Mesenchymal stem cell (in vitro differentiated cells and primary cell): ENCODE measurements at regions not wholly inside any gene's neighbourhood (a gene's known extent, or its start where the extent isn't known, plus 50 kb on each side); places are given as distances from the start of the nearest gene placed in this dataset.

Source experiments
- DNase-seq: peaks from one replicate; pipeline ENCODE4 v3.0.0-alpha.2; 2013
- H2AFZ ChIP-seq: one replicate; pipeline ENCODE4 v1.6.1; 2013; ENCODE audit warnings: low read depth, mild to moderate bottlenecking, control low read depth, inconsistent platforms, low read length, moderate library complexity
- H2AK5ac ChIP-seq: 2 replicates; pipeline ENCODE4 v1.6.1; 2013; ENCODE audit warnings: low read length, moderate library complexity, mild to moderate bottlenecking, inconsistent platforms; ENCODE audit not compliant: severe bottlenecking
- H2BK120ac ChIP-seq: one replicate; pipeline ENCODE4 v1.6.1; 2013; ENCODE audit warnings: low read depth, mild to moderate bottlenecking, inconsistent platforms, low read length, moderate library complexity
- H2BK12ac ChIP-seq, 2 experiments: one replicate each; pipeline ENCODE4 v1.6.1; 2013; ENCODE audit warnings: inconsistent platforms in 2 of 2, low read length in 2 of 2, mild to moderate bottlenecking in 2 of 2, moderate library complexity in 2 of 2, control low read depth in 1 of 2
- H2BK15ac ChIP-seq: one replicate; pipeline ENCODE4 v1.6.1; 2013; ENCODE audit warnings: mild to moderate bottlenecking, low read depth, inconsistent platforms; ENCODE audit not compliant: poor library complexity, severe bottlenecking
- H2BK5ac ChIP-seq: 2 replicates; pipeline ENCODE4 v1.6.1; 2013; ENCODE audit warnings: low read depth, mild to moderate bottlenecking, low read length, control low read depth, inconsistent platforms; ENCODE audit not compliant: poor library complexity, severe bottlenecking
- H3K14ac ChIP-seq, 2 experiments: one replicate each; pipeline ENCODE4 v1.6.1; 2013; ENCODE audit warnings: inconsistent platforms in 2 of 2, low read length in 2 of 2, control low read depth in 1 of 2, mild to moderate bottlenecking in 1 of 2, moderate library complexity in 1 of 2
- H3K18ac ChIP-seq, 2 experiments: one replicate each; pipeline ENCODE4 v1.6.1; 2013; ENCODE audit warnings: inconsistent platforms in 2 of 2, low read length in 2 of 2, control low read depth in 1 of 2, low read depth in 1 of 2, mild to moderate bottlenecking in 1 of 2
- H3K23ac ChIP-seq, 2 experiments: one replicate each; pipeline ENCODE4 v1.6.1; 2013; ENCODE audit warnings: inconsistent platforms in 2 of 2, low read length in 2 of 2, mild to moderate bottlenecking in 2 of 2, moderate library complexity in 2 of 2, control low read depth in 1 of 2
- H3K27ac ChIP-seq: 2 replicates; pipeline ENCODE4 v1.5.1; 2013; ENCODE audit warnings: mild to moderate bottlenecking, moderate library complexity, low read length, control low read depth, inconsistent platforms; ENCODE audit not compliant: poor library complexity, severe bottlenecking
- H3K27me3 ChIP-seq, 2 experiments: 2 replicates each; pipeline versions ENCODE4 v1.6.1 to v1.7.0; 2013; ENCODE audit warnings: low read length in 2 of 2, mild to moderate bottlenecking in 2 of 2, moderate library complexity in 2 of 2, control low read depth in 1 of 2, inconsistent platforms in 1 of 2; ENCODE audit not compliant: control insufficient read depth in 1 of 2, insufficient read depth in 1 of 2
- H3K36me3 ChIP-seq, 2 experiments: 2 replicates each; pipeline versions ENCODE4 v1.6.1 to v1.7.0; 2013; ENCODE audit warnings: low read length in 2 of 2, control low read depth in 1 of 2, inconsistent platforms in 1 of 2, low read depth in 1 of 2, mild to moderate bottlenecking in 1 of 2; ENCODE audit not compliant: insufficient read depth in 2 of 2, control insufficient read depth in 1 of 2
- H3K4ac ChIP-seq, 2 experiments: one replicate each; pipeline ENCODE4 v1.6.1; 2013; ENCODE audit warnings: inconsistent platforms in 2 of 2, low read length in 2 of 2, mild to moderate bottlenecking in 2 of 2, moderate library complexity in 2 of 2, control low read depth in 1 of 2, low read depth in 1 of 2
- H3K4me1 ChIP-seq: 2 replicates; pipeline ENCODE4 v1.6.1; 2013; ENCODE audit warnings: low read depth, low read length, control low read depth; ENCODE audit not compliant: control insufficient read depth, insufficient read depth
- H3K4me2 ChIP-seq: 2 replicates; pipeline ENCODE4 v1.6.1; 2013; ENCODE audit warnings: low read length, mild to moderate bottlenecking, inconsistent platforms; ENCODE audit not compliant: poor library complexity, severe bottlenecking
- H3K4me3 ChIP-seq, 2 experiments: 2 replicates each; pipeline versions ENCODE4 v1.5.1 to v1.7.0; 2013; ENCODE audit warnings: low read length in 2 of 2, mild to moderate bottlenecking in 2 of 2, control low read depth in 1 of 2, low read depth in 1 of 2; ENCODE audit not compliant: insufficient read depth in 1 of 2
- H3K79me1 ChIP-seq: replicated peaks from 2 replicates; pipeline ENCODE4 v1.6.1; 2013; ENCODE audit warnings: mild to moderate bottlenecking, control low read depth, low read length, inconsistent platforms; ENCODE audit not compliant: poor library complexity, severe bottlenecking
- H3K9ac ChIP-seq: 2 replicates; pipeline ENCODE4 v1.7.0; 2013; ENCODE audit warnings: mild to moderate bottlenecking, low read length, moderate library complexity
- H3K9me3 ChIP-seq: 2 replicates; pipeline ENCODE4 v1.7.0; 2013; ENCODE audit warnings: mild to moderate bottlenecking, low read length; ENCODE audit not compliant: control insufficient read depth
- H4K8ac ChIP-seq: one replicate; pipeline ENCODE4 v1.6.1; 2013; ENCODE audit warnings: inconsistent platforms, mild to moderate bottlenecking, low read length, moderate library complexity
- H4K91ac ChIP-seq: one replicate; pipeline ENCODE4 v1.6.1; 2013; ENCODE audit warnings: mild to moderate bottlenecking, low read length, inconsistent platforms
- WGBS: methylation state at CpG from one replicate; pipeline ENCODE4 v1.1.7; 2013; ENCODE audit warnings: mixed read lengths; 5-methylcytosine and 5-hydroxymethylcytosine counted together

GRCh38 chr14:87160989-87161388, 832.0 kb downstream of the GALC start:
- no peak overlapping the region for H3K4me2 ChIP-seq
- 30% methylated on average over 2 of the region's 2 CpGs for WGBS
- H3K23ac ChIP-seq: no peak overlapping the region
- H3K14ac ChIP-seq: no peak overlapping the region
- H2BK15ac ChIP-seq: no peak overlapping the region
- H3K4me1 ChIP-seq: no peaks in the 10 kb centered on the region
- DNase-seq: no peak
- H2BK5ac ChIP-seq: no peak overlapping the region
- no peak overlapping the region for H2AFZ ChIP-seq
- H2BK12ac ChIP-seq: no peak overlapping the region
- no peaks in the 10 kb centered on the region for H3K27me3 ChIP-seq
- no peak overlapping the region for H3K4ac ChIP-seq
- H4K91ac ChIP-seq: no peak overlapping the region
- H2BK120ac ChIP-seq: no peak overlapping the region
- H3K36me3 ChIP-seq: no peaks in the 10 kb centered on the region
- H3K9ac ChIP-seq: no peak overlapping the region
- no peak overlapping the region for H3K18ac ChIP-seq
- H3K79me1 ChIP-seq: no peaks in the 10 kb centered on the region
- H3K9me3 ChIP-seq: no peaks in the 10 kb centered on the region
- no peak overlapping the region for H3K27ac ChIP-seq
- no peak overlapping the region for H3K4me3 ChIP-seq
- no peak overlapping the region for H2AK5ac ChIP-seq
- H4K8ac ChIP-seq: no peak overlapping the region

DNA sequence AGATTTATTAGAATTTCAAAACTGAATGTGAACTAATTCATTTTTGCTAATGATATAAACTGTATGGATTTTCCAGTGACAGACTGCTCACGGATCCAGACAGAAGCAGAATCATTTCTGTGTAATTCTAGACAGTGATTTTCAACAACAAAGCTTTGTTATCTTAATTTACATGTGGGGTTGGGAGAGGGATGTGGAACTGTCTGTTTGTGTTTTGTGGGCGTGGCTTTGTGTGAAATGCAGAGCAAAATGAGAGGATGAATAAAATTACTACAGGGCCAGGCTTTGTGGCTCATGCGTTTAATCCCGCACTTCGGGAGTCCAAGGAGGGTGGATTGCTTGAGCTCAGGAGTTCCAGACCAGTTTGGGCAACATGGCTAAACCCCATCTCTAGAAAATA, 834.7 kb downstream of the GALC start:
- no peak overlapping the region for H4K8ac ChIP-seq

GRCh38 chr14:87156878-87157277, 836.1 kb downstream of the GALC start:
- H3K14ac ChIP-seq: no peak overlapping the region
- H3K79me1 ChIP-seq: no peaks in the 10 kb centered on the region
- H3K27me3 ChIP-seq: no peaks in the 10 kb centered on the region
- no peak overlapping the region for H3K4me3 ChIP-seq
- no peak overlapping the region for H2BK12ac ChIP-seq
- no peak overlapping the region for H4K91ac ChIP-seq
- H3K18ac ChIP-seq: no peak overlapping the region
- no peak overlapping the region for H3K27ac ChIP-seq
- no peak overlapping the region for H2BK120ac ChIP-seq
- no peak overlapping the region for H3K23ac ChIP-seq
- no peak for DNase-seq
- H2BK5ac ChIP-seq: no peak overlapping the region
- H2AK5ac ChIP-seq: no peak overlapping the region
- H4K8ac ChIP-seq: no peak overlapping the region
- no peak overlapping the region for H2AFZ ChIP-seq
- H3K36me3 ChIP-seq: no peaks in the 10 kb centered on the region
- H3K4me2 ChIP-seq: no peak overlapping the region
- no peaks in the 10 kb centered on the region for H3K9me3 ChIP-seq
- no peak overlapping the region for H2BK15ac ChIP-seq
- H3K4me1 ChIP-seq: no peaks in the 10 kb centered on the region
- H3K9ac ChIP-seq: no peak overlapping the region
- H3K4ac ChIP-seq: no peak overlapping the region

More for the DNA sequence above, 834.7 kb downstream of the GALC start:
- no peak overlapping the region for H2BK5ac ChIP-seq
- H3K4me2 ChIP-seq: no peak overlapping the region
- no peak overlapping the region for H3K18ac ChIP-seq
- H3K4me3 ChIP-seq: no peak overlapping the region
- H3K23ac ChIP-seq: no peak overlapping the region
- H2BK120ac ChIP-seq: no peak overlapping the region
- no peak overlapping the region for H3K4ac ChIP-seq
- H3K27me3 ChIP-seq: no peaks in the 10 kb centered on the region
- H2AFZ ChIP-seq: no peak overlapping the region
- H2AK5ac ChIP-seq: no peak overlapping the region
- H3K27ac ChIP-seq: no peak overlapping the region
- H2BK15ac ChIP-seq: no peak overlapping the region
- H3K9me3 ChIP-seq: no peaks in the 10 kb centered on the region
- H3K4me1 ChIP-seq: no peaks in the 10 kb centered on the region
- no peak for DNase-seq
- H2BK12ac ChIP-seq: no peak overlapping the region
- H4K91ac ChIP-seq: no peak overlapping the region
- WGBS: 77% methylated on average over 2 of the region's 5 CpGs
- H3K14ac ChIP-seq: no peak overlapping the region
- H3K79me1 ChIP-seq: no peaks in the 10 kb centered on the region
- H3K9ac ChIP-seq: no peak overlapping the region
- no peaks in the 10 kb centered on the region for H3K36me3 ChIP-seq

DNA sequence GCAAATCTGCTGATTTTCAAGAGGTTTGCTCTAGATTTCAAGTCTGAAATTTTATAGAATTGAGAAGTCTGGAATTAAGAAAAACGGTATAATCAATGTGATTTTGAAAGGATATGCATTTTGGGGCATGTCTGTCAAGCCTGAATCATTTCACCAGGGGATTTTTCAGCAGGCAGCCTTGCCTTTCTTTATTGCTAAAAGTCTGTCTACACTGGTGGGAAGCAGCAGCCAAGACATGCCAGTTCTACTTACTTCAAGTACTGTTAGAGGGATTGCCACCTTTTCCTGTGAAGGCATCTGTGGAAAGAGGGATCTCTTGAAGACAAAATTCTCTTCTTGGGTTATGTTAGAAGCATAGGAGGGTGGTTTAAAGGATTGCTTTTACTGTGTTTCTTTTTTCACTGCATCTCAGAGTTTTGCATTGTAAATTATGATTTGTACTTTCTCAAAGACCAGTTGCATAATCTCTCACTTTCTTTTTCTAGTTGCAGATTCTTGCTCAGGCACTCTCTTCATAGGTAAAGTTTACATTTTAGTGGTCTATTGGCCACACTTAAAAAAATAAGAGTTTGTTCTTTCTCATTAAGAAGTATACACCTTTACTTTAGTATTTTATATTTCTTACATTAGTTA, 837.0 kb downstream of the GALC start:
- H3K4ac ChIP-seq: no peak overlapping the region
- H3K14ac ChIP-seq: no peak overlapping the region
- no peaks in the 10 kb centered on the region for H3K79me1 ChIP-seq
- no peak overlapping the region for H3K18ac ChIP-seq
- H2AFZ ChIP-seq: no peak overlapping the region
- no peak overlapping the region for H2AK5ac ChIP-seq
- H3K4me1 ChIP-seq: no peaks in the 10 kb centered on the region
- no peak overlapping the region for H3K9ac ChIP-seq
- WGBS: 75% methylated on average over 1 of the region's 1 CpG
- no peaks in the 10 kb centered on the region for H3K9me3 ChIP-seq
- H4K8ac ChIP-seq: no peak overlapping the region
- no peak overlapping the region for H4K91ac ChIP-seq
- no peak overlapping the region for H3K27ac ChIP-seq
- H3K27me3 ChIP-seq: no peaks in the 10 kb centered on the region
- H3K36me3 ChIP-seq: no peaks in the 10 kb centered on the region
- H2BK5ac ChIP-seq: no peak overlapping the region
- H2BK15ac ChIP-seq: no peak overlapping the region
- no peak for DNase-seq
- H3K23ac ChIP-seq: no peak overlapping the region
- H2BK120ac ChIP-seq: no peak overlapping the region
- H3K4me2 ChIP-seq: no peak overlapping the region
- no peak overlapping the region for H2BK12ac ChIP-seq
- H3K4me3 ChIP-seq: no peak overlapping the region
